GM19463 (cell line): ENCODE measurements at regions not wholly inside any gene's neighbourhood (a gene's known extent, or its start where the extent isn't known, plus 50 kb on each side); places are given as distances from the start of the nearest gene placed in this dataset.
"Not testable (repeated sequence)": the region's sequence is repeated elsewhere in the genome, so short reads cannot be mapped to it uniquely, and the experiment has no call there.

Source experiments
- ATAC-seq: cut with Tn5 transposase; IDR thresholded peaks from one replicate; pipeline ENCODE4 v1.9.1; 2021; ENCODE audit warnings: mild to moderate bottlenecking, moderate library complexity; ENCODE audit not compliant: unreplicated experiment

DNA sequence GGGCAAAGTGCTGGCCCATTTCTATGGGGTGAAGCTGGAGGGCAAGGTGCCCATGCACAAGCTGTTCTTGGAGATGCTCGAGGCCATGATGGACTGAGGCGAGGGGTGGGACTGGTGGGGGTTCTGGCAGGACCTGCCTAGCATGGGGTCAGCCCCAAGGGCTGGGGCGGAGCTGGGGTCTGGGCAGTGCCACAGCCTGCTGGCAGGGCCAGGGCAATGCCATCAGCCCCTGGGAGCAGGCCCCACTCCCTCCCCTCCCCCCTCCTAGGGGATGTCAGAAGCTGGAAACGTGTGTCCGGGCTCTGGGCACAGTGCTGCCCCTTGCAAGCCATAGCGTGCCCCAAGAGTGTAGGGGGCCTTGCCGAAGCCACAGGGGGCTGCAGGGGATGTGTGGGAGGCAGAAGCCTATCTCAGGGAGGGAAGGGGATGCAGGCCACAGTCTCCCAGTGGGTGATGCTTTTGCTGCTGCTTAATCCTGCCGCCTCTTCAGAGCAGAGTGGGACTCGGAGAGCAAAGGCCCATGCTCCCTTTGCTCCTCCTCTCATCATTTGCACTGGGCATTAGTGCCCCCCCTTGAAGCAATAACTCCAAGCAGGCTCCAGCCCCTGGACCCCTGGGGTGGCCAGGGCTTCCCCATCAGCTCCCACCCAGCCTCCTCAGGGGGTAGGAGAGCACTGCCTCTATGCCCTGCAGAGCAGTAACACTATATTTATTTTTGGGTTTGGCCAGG lies 85.2 kb downstream of the MRPL57 start:
- not testable (repeated sequence) for ATAC-seq

DNA sequence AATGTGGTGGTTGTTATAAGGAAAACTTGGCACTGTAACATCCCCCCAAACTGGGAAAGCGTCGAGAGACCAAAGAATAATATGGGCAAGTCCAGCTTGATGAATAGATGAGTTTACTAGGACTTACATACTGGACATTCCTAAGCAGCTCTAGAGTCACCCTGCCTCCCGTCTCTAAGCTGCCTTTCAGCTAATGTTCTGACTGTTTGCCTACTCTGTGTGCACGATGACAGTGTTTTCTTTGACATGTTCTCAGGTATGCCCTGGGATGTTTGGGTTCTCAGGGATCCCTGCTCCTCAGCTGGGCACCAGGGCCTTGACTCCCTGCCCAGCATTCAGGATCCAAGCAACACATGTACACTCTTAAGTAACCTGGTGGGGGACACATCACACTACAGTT lies 87.5 kb downstream of the MRPL57 start:
- ATAC-seq: not testable (repeated sequence)

DNA sequence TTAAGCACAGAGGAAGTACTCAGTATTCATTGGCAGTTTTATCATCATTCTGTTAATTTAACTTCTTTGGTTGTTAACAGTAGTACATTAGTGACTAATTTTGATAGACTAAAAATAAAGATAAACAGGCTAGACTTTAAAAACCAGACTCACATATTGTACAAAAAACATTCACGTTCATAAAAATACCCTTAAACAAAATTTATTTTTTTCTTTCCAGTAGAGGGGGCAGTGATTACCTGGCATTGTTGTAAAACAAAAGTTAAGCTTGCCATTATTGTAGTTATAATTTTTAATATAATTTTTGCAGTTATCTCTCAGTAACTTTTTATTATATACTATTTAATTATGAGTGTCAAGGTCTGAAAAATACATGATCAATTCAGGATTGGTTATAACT lies 92.0 kb downstream of the MRPL57 start:
- not testable (repeated sequence) for ATAC-seq

DNA sequence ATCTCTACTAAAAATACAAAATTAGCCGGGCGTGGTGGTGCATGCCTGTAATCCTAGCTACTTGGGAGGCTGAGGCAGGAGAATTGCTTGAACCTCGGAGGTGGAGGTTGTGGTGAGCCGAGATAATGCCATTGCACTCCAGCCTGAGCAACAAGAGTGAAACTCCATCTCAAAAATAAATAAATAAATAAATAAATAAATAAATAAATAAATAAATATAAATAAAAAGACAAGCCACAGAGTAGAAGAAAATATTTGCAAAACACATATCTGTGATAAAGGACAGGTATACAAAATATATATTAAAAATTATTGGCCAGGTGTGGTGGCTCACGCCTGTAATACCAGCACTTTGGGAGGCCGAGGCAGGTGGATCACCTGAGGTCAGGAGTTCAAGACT lies 96.0 kb downstream of the MRPL57 start:
- ATAC-seq: not testable (repeated sequence)

- ATAC-seq: not testable (repeated sequence)
Measured at GRCh38 chr13:21274457-21274856, 98.0 kb downstream of the MRPL57 start.

DNA sequence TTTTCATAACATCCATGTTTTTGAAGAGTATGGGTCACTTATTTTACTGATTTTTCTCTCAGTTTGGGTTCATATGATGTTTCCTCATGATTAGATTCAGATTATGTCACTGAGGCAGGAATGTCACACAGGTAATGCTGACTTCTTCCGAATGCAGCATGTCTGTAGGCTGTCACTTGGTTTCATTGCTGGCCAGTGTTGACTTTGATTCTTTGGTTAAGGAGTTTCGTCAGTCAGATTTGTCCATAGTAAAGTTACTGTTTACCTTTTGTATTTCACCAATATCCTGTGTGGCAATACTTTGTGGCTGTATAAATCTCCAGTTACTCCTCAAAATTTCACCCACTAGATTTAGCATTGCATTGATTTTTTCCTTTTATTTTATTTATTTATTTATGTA lies 105.6 kb downstream of the MRPL57 start:
- ATAC-seq: no peak

- ATAC-seq: no peak
Measured at GRCh38 chr13:21287331-21287907, 111.0 kb downstream of the MRPL57 start.

DNA sequence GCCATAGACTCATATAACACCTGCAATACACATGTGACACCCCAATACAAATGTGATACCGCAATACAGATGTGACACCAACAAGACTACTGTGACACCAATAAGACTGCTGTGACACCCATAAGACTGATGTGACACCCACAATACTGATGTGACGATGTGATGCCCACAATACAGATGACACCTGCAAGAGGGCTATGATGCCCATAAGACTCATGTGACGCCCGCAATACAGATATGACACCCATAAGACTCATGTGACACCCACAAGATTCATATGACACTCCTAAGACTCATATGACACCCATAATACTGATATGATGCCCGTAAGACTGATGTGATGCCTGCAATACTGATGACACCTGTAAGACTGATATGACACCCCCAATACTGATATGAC lies 113.0 kb downstream of the MRPL57 start:
- ATAC-seq: no peak

DNA sequence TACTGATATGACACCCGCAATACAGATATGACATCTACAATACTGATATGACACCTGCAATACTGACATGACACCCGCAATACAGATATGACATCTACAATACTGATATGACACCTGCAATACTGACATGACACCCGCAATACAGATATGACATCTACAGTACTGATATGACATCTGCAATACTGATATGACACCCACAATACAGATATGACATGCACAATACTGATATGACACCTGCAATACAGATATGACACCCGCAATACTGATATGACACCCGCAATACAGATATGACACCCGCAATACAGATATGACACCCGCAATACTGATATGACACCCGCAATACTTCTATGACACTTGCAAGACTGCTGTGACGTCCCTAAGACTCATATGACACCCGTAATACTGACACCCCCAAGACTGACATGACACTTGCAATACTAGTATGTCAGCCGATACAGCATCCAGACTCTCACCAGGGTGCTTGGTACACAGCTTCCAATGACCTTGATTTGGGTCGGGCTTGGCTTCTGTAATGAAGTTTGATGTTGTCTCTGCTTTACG lies 114.1 kb downstream of the MRPL57 start:
- not testable (repeated sequence) for ATAC-seq

DNA sequence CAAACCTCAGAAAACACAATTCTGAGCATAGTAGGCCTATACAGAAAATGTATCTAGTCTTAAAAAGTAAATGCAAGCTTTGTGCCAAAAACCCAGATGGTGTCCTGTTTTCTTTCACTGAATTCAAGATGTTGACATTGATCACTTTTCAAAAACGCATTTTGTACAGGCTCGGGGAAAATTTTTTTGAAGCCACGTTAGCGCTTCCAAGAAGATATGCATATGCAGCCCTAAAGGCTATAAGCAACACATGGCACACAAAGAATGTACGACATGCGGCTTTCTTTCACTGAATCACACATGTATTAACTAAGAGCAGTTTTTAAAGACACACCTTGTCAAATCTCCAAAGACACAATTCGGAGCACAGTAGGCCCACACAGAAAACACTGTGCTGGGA lies 115.4 kb downstream of the MRPL57 start:
- no peak for ATAC-seq

- ATAC-seq: peak; percentile 32
Measured at GRCh38 chr13:21296991-21297390, 120.5 kb downstream of the MRPL57 start.

DNA sequence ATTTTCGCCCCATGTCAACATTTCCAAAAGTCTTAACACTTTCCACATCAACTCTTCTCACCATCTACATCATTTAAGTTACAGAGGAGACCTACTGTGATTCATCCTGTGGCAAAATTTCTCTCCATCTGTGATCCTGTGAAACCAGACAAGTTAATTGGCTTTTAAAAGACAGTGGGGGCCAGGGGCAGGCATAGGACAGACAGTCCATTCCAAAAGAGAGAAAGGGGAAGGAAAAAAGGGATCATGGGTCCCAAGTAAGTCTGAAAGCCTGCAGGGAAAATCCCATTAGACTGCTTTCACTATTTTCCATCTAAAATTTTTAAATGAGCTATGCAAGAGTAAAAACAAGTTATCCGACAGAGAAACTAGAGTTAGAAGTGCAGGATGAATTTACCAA lies 121.0 kb downstream of the MRPL57 start:
- no peak for ATAC-seq

GRCh38 chr13:21297914-21298831 lies 121.7 kb downstream of the MRPL57 start:
- ATAC-seq: peak; percentile 96

DNA sequence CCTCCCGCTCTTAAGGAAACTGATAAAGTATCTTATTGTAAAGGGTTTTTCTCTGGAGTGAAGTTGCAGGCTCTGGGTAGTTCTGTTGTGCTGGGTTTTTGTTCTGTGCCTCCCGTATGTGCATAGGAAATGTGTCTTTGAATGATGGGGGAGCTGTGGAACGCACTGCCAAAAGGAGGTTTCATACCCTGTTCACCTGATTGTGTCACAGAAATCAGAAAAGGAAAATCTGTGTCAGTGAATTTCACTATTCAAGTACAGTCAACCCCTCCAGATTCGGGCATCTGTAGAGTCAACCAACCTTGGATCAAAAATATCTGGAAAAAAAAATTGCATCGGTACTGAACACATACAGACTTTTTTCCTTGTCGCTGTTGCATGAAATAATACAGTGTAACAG lies 127.8 kb downstream of the MRPL57 start:
- no peak for ATAC-seq

GRCh38 chr13:21306300-21307073 lies 130.0 kb downstream of the MRPL57 start:
- ATAC-seq: not testable (repeated sequence)

- ATAC-seq: not testable (repeated sequence)
Measured at GRCh38 chr13:21307158-21307557, 130.7 kb downstream of the MRPL57 start.

DNA sequence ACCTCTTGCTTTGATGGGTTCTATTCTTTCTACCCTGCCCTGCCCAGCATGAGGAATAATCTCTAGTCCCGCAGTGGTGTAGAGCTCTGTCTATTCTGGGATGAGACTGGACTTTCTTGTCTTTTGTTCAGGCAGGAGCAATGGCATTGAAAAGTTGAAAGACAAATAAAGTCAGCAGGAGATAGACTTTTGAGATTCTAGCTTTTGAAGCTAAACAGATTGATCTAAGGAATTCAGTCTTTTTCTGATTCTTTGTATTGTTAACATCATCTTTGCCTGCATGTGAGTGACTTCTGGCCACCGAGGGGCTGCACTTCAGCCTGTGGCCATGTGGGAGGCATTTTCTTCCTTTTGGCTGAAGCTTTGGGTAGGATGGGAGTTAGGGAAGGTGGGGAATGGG lies 132.4 kb downstream of the MRPL57 start:
- no peak for ATAC-seq

DNA sequence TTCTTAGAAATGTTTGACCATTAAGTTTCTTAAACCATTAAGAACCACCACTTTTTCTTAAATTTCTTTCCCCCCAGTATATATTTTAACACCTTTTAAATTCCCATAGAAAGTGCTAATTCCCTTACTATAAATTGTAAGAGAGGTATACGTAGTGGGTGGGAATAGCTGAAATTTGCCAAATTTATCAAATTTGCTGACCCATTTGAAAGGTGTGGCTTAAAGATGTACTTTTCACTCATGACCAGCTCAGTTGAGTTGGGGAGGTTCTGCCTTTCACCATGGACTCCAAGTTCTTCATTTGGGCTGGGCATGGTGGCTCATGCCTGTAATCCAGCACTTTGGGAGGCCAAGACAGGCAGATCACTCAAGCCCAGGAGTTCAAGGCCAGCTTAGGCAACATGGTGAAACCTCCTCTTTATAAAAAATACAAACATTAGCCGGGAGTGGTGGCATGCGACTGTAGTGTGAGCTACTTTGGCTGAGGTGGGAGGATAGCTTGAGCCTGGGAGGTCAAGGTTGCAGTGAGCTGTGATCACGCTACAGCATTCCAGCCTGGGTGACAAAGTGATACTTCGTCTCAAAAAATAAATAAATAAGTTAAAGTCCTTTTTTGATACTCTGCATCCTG lies 133.2 kb downstream of the MRPL57 start:
- ATAC-seq: no peak

- no peak for ATAC-seq
Measured at GRCh38 chr13:21310220-21310619, 133.8 kb downstream of the MRPL57 start.

- not testable (repeated sequence) for ATAC-seq
Measured at GRCh38 chr13:21314976-21315375, 138.5 kb downstream of the MRPL57 start.
